CD14-positive monocyte (primary cell): ENCODE measurements at regions not wholly inside any gene's neighbourhood (a gene's known extent, or its start where the extent isn't known, plus 50 kb on each side); places are given as distances from the start of the nearest gene placed in this dataset.
"Not testable (repeated sequence)": the region's sequence is repeated elsewhere in the genome, so short reads cannot be mapped to it uniquely, and the experiment has no call there.

ENCODE experiments used
- DNase-seq, 3 donors: peaks; one replicate each; pipeline ENCODE4 v3.0.0-alpha.2; 2011 to 2022
- H2AFZ ChIP-seq: 2 replicates; pipeline ENCODE4 v1.6.0; 2012; ENCODE audit warnings: mild to moderate bottlenecking, low read depth, low read length, inconsistent platforms; ENCODE audit not compliant: insufficient read depth, poor library complexity, severe bottlenecking
- H3K27ac ChIP-seq, 2 donors: 1 replicate in 1 of 2; 2 replicates in 1 of 2; pipeline ENCODE4 v1.5.1; 2012 to 2013; ENCODE audit warnings: low read length in 2 of 2, control low read depth in 1 of 2, inconsistent platforms in 1 of 2, low read depth in 1 of 2, mild to moderate bottlenecking in 1 of 2
- H3K27me3 ChIP-seq, 2 donors: one replicate each; pipeline versions ENCODE4 v1.6.0 to v1.6.1; 2011 to 2013; ENCODE audit warnings: low read length in 2 of 2; ENCODE audit not compliant: control insufficient read depth in 2 of 2, insufficient read depth in 2 of 2
- H3K36me3 ChIP-seq, 2 donors: replicated peaks in 1 of 2; 1 replicate in 1 of 2; 2 replicates in 1 of 2; pipeline versions ENCODE4 v1.5.1 to v1.6.1; 2012 to 2013; ENCODE audit warnings: low read length in 2 of 2, control low read depth in 1 of 2, inconsistent platforms in 1 of 2, mild to moderate bottlenecking in 1 of 2; ENCODE audit not compliant: insufficient read depth in 2 of 2, control insufficient read depth in 1 of 2
- H3K4me1 ChIP-seq, 2 donors: 1 replicate in 1 of 2; 2 replicates in 1 of 2; pipeline versions ENCODE4 v1.5.1 to v1.6.1; 2012 to 2013; ENCODE audit warnings: low read length in 2 of 2, control low read depth in 1 of 2, inconsistent platforms in 1 of 2, mild to moderate bottlenecking in 1 of 2, moderate library complexity in 1 of 2; ENCODE audit not compliant: insufficient read depth in 2 of 2, control insufficient read depth in 1 of 2
- H3K4me2 ChIP-seq: replicated peaks from 2 replicates; pipeline ENCODE3; 2012; ENCODE audit warnings: low read length, moderate library complexity, mild to moderate bottlenecking; ENCODE audit not compliant: poor library complexity, severe bottlenecking; ENCODE audit errors: extremely low read depth
- H3K4me3 ChIP-seq, 3 experiments: fragments of 200-600 bp in 1 of 3; sonication (generic) in 1 of 3; replicated peaks in 1 of 3; 1 replicate in 2 of 3; 2 replicates in 1 of 3; pipeline ENCODE4 v1.5.1; 2011 to 2013; ENCODE audit warnings: low read length in 3 of 3, mild to moderate bottlenecking in 3 of 3, control low read depth in 2 of 3, low read depth in 2 of 3, inconsistent platforms in 1 of 3, moderate library complexity in 1 of 3
- H3K79me2 ChIP-seq: 2 replicates; pipeline ENCODE4 v1.6.0; 2012; ENCODE audit warnings: mild to moderate bottlenecking, control low read depth, inconsistent platforms, low read length, moderate library complexity; ENCODE audit not compliant: insufficient read depth
- H3K9ac ChIP-seq: 2 replicates; pipeline ENCODE4 v1.6.0; 2017; ENCODE audit warnings: low read length, mild to moderate bottlenecking; ENCODE audit not compliant: insufficient read depth, poor library complexity, severe bottlenecking
- H3K9me3 ChIP-seq, 2 donors: replicated peaks in 1 of 2; 1 replicate in 1 of 2; 2 replicates in 1 of 2; pipeline versions ENCODE4 v1.5.1 to v1.6.1; 2012 to 2013; ENCODE audit warnings: low read length in 2 of 2, control low read depth in 1 of 2; ENCODE audit not compliant: control insufficient read depth in 1 of 2, insufficient read depth in 1 of 2
- H4K20me1 ChIP-seq: 2 replicates; pipeline ENCODE4 v1.6.0; 2012; ENCODE audit warnings: mild to moderate bottlenecking, low read length, control low read depth, moderate library complexity; ENCODE audit not compliant: insufficient read depth
- H3K27ac Mint-ChIP-seq, 7 donors: one replicate each; pipeline ENCODE4 v1.8.0; 2020; ENCODE audit warnings: mild to moderate bottlenecking in 7 of 7, mixed read lengths in 7 of 7, moderate library complexity in 6 of 7, inconsistent platforms in 2 of 7
- H3K27me3 Mint-ChIP-seq, 3 donors: one replicate each; pipeline ENCODE4 v1.8.0; 2021 to 2022; ENCODE audit warnings: low read depth in 3 of 3, mild to moderate bottlenecking in 3 of 3, mixed read lengths in 3 of 3, moderate library complexity in 3 of 3, inconsistent platforms in 1 of 3
- H3K36me3 Mint-ChIP-seq, 2 donors: one replicate each; pipeline ENCODE4 v1.8.0; 2020; ENCODE audit warnings: mixed read lengths in 2 of 2, inconsistent platforms in 1 of 2, mild to moderate bottlenecking in 1 of 2
- H3K4me1 Mint-ChIP-seq: one replicate; pipeline ENCODE4 v1.8.0; 2020; ENCODE audit warnings: mild to moderate bottlenecking, mixed read lengths
- H3K4me3 Mint-ChIP-seq, 2 donors: one replicate each; pipeline ENCODE4 v1.8.0; 2020; ENCODE audit warnings: mild to moderate bottlenecking in 2 of 2, mixed read lengths in 2 of 2, moderate library complexity in 1 of 2
- H3K9me3 Mint-ChIP-seq, 7 donors: one replicate each; pipeline ENCODE4 v1.8.0; 2020 to 2022; ENCODE audit warnings: mixed read lengths in 7 of 7, mild to moderate bottlenecking in 6 of 7, moderate library complexity in 6 of 7, inconsistent platforms in 2 of 7
- WGBS: methylation state at CpG from one replicate; pipeline ENCODE4 v1.1.5; 2013; ENCODE audit warnings: missing lambda C conversion rate; ENCODE audit not compliant: insufficient coverage; 5-methylcytosine and 5-hydroxymethylcytosine counted together
- intact Hi-C, 2 donors: fragments of 100-400 bp; cut with micrococcal nuclease; formaldehyde crosslinking; loops; one replicate each; pipeline versions ENCODE4 v1.15.0 to v1.15.1; 2023
- TF ChIP-seq, protein P1 (sequence below): fragments of 200-600 bp; IDR thresholded peaks from one replicate; pipeline ENCODE4 v1.8.0; 2022; ENCODE audit warnings: antibody characterized with exemption, mild to moderate bottlenecking

DNA sequence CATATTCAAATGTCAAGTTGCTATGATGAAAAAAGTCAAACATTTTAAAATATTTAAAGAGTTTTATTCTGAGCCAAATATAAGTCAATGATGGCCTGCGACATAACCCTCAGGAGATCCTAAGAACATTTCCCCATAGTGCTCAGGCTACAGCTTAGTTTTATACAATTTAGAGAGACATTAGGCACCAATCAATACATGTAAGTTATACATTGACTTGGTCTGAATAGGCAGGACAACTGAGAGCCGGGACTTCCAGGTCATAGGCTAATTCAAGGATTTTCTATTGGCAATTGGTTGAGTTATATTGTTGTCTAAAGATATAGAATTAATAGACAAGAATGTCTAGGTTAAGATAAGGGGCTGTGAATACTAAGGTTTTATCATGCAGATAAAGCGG lies 64.5 kb downstream of the UGT2B28 start:
- H3K4me2 ChIP-seq, H2AFZ ChIP-seq, H3K9me3 ChIP-seq, DNase-seq, H3K36me3 ChIP-seq, intact Hi-C loops, H3K9me3 Mint-ChIP-seq, H3K4me1 ChIP-seq, H3K79me2 ChIP-seq, H3K4me3 ChIP-seq, H4K20me1 ChIP-seq, H3K27me3 ChIP-seq, H3K27ac ChIP-seq, H3K27me3 Mint-ChIP-seq, H3K27ac Mint-ChIP-seq, H3K9ac ChIP-seq, H3K4me1 Mint-ChIP-seq, H3K4me3 Mint-ChIP-seq, H3K36me3 Mint-ChIP-seq: not testable (repeated sequence)
- no CpG with 5 or more reads among the region's 3 CpGs for WGBS

GRCh38 chr4:69348746-69349145 lies 68.5 kb downstream of the UGT2B28 start:
- H3K4me3 Mint-ChIP-seq, H3K9ac ChIP-seq, intact Hi-C loops, H2AFZ ChIP-seq, H3K27me3 Mint-ChIP-seq, H3K27ac Mint-ChIP-seq, H3K36me3 Mint-ChIP-seq, H3K9me3 Mint-ChIP-seq, H3K4me3 ChIP-seq, H3K36me3 ChIP-seq, H3K4me1 ChIP-seq, H3K27me3 ChIP-seq, H4K20me1 ChIP-seq, H3K9me3 ChIP-seq, H3K79me2 ChIP-seq, H3K4me2 ChIP-seq, H3K27ac ChIP-seq, H3K4me1 Mint-ChIP-seq: not testable (repeated sequence)
- peak in 1 of 3 donors; percentile 0 for DNase-seq
- 76% methylated on average over 7 of the region's 10 CpGs for WGBS

GRCh38 chr4:69360271-69360670 lies 80.0 kb downstream of the UGT2B28 start:
- H2AFZ ChIP-seq, result no peak overlapping the region
- no peak overlapping the region for H3K4me3 ChIP-seq
- Mint-ChIP-seq H3K4me3 (no peak overlapping the region), H3K36me3 (no peaks in the 10 kb centered on the region), H3K27ac (no peak overlapping the region), H3K9me3 (peaks cover 0 to 2% (median 0%) of the 10 kb centered on the region in 7 donors), H3K4me1 (no peaks in the 10 kb centered on the region), H3K27me3 (peaks cover 0 to 3% (median 2%) of the 10 kb centered on the region in 3 donors)
- WGBS, result 60% methylated on average over 1 of the region's 1 CpG
- H4K20me1 ChIP-seq, result no peaks in the 10 kb centered on the region
- TF ChIP-seq, protein P1, sequence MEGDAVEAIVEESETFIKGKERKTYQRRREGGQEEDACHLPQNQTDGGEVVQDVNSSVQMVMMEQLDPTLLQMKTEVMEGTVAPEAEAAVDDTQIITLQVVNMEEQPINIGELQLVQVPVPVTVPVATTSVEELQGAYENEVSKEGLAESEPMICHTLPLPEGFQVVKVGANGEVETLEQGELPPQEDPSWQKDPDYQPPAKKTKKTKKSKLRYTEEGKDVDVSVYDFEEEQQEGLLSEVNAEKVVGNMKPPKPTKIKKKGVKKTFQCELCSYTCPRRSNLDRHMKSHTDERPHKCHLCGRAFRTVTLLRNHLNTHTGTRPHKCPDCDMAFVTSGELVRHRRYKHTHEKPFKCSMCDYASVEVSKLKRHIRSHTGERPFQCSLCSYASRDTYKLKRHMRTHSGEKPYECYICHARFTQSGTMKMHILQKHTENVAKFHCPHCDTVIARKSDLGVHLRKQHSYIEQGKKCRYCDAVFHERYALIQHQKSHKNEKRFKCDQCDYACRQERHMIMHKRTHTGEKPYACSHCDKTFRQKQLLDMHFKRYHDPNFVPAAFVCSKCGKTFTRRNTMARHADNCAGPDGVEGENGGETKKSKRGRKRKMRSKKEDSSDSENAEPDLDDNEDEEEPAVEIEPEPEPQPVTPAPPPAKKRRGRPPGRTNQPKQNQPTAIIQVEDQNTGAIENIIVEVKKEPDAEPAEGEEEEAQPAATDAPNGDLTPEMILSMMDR, result no peak
- no peak overlapping the region for H3K9ac ChIP-seq
- intact Hi-C loops, result no loop called here
- no peak for DNase-seq
- H3K36me3 ChIP-seq, result no peaks in the 10 kb centered on the region
- H3K4me1 ChIP-seq, result no peaks in the 10 kb centered on the region
- H3K27me3 ChIP-seq, result no peaks in the 10 kb centered on the region
- H3K79me2 ChIP-seq, result no peaks in the 10 kb centered on the region
- H3K27ac ChIP-seq, result no peak overlapping the region
- H3K4me2 ChIP-seq, result no peak overlapping the region
- H3K9me3 ChIP-seq, result no peaks in the 10 kb centered on the region

DNA sequence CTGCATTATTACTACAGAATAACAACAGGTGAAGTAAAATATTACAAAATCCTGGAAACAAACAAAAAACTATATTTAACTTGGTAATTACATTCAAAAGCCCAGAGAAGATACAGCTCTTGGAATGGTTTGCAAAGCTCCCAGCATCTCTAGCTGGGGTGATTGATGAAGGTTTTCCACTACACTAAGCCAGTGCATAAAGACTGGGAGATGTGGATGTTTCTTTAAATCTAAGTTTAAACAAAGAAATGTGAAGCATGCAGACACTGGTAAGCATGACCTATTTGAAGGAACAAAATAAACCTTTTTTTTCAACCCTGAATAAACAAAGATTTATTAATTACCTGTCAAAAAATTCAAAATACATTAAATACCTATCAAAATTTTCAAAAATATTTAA lies 80.5 kb downstream of the UGT2B28 start:
- H3K36me3 Mint-ChIP-seq, H3K4me1 Mint-ChIP-seq, H3K4me1 ChIP-seq, intact Hi-C loops, H3K79me2 ChIP-seq, DNase-seq, H3K27ac ChIP-seq, H3K4me3 ChIP-seq, H3K4me3 Mint-ChIP-seq, H3K27me3 ChIP-seq, H4K20me1 ChIP-seq, H3K27ac Mint-ChIP-seq, H3K9ac ChIP-seq, H3K4me2 ChIP-seq, H3K9me3 Mint-ChIP-seq, H3K9me3 ChIP-seq, H3K27me3 Mint-ChIP-seq, H3K36me3 ChIP-seq, H2AFZ ChIP-seq: not testable (repeated sequence)
